ENCODE measurements at regions not wholly inside any gene's neighbourhood (a gene's known extent, or its start where the extent isn't known, plus 50 kb on each side); places are given as distances from the start of the nearest gene placed in this dataset.

DNA sequence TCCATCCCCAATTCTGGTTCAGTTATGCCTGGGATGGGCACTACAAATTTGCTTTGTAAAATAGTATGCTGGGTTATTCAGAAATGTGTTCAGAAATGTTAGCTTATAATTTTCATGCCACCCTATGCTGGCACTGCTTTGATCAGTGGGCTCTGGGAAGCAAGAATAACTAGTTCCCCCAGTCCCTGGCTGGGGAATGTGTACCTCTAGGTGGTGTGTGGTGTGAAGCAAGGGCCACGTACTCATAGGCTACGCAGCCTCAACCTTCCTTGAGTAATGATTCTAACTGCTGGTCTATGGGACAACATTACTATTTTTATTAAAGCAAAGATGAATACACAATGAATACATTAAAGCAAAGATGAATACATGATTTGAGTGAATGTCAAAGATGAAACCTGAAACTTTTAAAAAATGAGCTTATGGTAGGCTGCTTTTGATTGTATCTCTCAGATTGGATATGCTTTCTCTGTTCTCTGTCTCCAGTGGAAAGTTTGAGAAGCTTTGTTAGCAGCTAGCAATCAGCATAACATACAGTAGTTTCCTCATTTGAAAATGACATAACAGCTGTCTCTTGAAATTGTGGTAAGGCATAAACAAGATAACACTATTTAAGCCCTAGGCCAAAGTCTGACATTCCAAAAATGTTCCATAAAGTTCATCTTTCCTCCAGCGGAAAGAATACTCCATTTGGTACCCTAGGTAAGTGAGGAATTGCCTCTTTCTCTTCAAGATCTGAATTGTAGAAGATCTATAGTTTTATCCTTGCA lies 174.7 kb upstream of the NFIB start:
- TF ChIP-seq ZNF331 (CRISPR knock-in tag; IDR thresholded peaks at IDR 0.05; ENCODE audit: low read depth): no peak
- TF ChIP-seq, protein P1, sequence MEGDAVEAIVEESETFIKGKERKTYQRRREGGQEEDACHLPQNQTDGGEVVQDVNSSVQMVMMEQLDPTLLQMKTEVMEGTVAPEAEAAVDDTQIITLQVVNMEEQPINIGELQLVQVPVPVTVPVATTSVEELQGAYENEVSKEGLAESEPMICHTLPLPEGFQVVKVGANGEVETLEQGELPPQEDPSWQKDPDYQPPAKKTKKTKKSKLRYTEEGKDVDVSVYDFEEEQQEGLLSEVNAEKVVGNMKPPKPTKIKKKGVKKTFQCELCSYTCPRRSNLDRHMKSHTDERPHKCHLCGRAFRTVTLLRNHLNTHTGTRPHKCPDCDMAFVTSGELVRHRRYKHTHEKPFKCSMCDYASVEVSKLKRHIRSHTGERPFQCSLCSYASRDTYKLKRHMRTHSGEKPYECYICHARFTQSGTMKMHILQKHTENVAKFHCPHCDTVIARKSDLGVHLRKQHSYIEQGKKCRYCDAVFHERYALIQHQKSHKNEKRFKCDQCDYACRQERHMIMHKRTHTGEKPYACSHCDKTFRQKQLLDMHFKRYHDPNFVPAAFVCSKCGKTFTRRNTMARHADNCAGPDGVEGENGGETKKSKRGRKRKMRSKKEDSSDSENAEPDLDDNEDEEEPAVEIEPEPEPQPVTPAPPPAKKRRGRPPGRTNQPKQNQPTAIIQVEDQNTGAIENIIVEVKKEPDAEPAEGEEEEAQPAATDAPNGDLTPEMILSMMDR (conservative IDR thresholded peaks at IDR 0.05; ENCODE audit: low read depth in 2 of 2): no peak
